Neural cell (in vitro differentiated cells): ENCODE measurements at regions not wholly inside any gene's neighbourhood (a gene's known extent, or its start where the extent isn't known, plus 50 kb on each side); places are given as distances from the start of the nearest gene placed in this dataset.

ENCODE experiments used
- CTCF ChIP-seq: fragments of 450-650 bp; IDR thresholded peaks from 2 replicates; pipeline ENCODE4 v1.5.1; 2014; ENCODE audit warnings: antibody characterized with exemption, mild to moderate bottlenecking, moderate library complexity; ENCODE audit not compliant: poor library complexity, severe bottlenecking
- EP300 ChIP-seq: fragments of 450-650 bp; conservative IDR thresholded peaks from 2 replicates; pipeline ENCODE4 v1.6.1; 2014; ENCODE audit warnings: antibody characterized with exemption, mild to moderate bottlenecking, moderate library complexity; ENCODE audit not compliant: poor library complexity, severe bottlenecking
- EZH2 ChIP-seq: fragments of 200-600, 300-800 bp; shearing (Covaris generic), sonication (generic); IDR thresholded peaks from 2 replicates; pipeline ENCODE4 v1.6.1; 2014; ENCODE audit warnings: antibody characterized with exemption, low read length, borderline replicate concordance, mild to moderate bottlenecking; ENCODE audit not compliant: insufficient read depth, poor library complexity, severe bottlenecking
- POLR2AphosphoS5 ChIP-seq: IDR thresholded peaks from 2 replicates; pipeline ENCODE4 v1.6.1; 2012
- REST ChIP-seq: IDR thresholded peaks from 2 replicates; pipeline ENCODE4 v1.6.1; 2012; ENCODE audit warnings: borderline replicate concordance
- TAF1 ChIP-seq: IDR thresholded peaks from 2 replicates; pipeline ENCODE4 v1.6.1; 2012; ENCODE audit warnings: low read depth

GRCh38 chr7:106518967-106519366, 142.0 kb downstream of the CCDC71L start:
- TF ChIP-seq POLR2AphosphoS5 (no peak), CTCF (no peak), EZH2 (no peak), TAF1 (no peak), REST (no peak), EP300 (no peak)
